Retinal pigment epithelial cell (primary cell): ENCODE measurements at regions not wholly inside any gene's neighbourhood (a gene's known extent, or its start where the extent isn't known, plus 50 kb on each side); places are given as distances from the start of the nearest gene placed in this dataset.

Experiments used
- DNase-seq: peaks from one replicate; pipeline ENCODE4 v3.0.0-alpha.2; 2010; ENCODE audit warnings: low read depth
- H3K4me3 ChIP-seq: 2 replicates; pipeline ENCODE4 v1.5.1; 2011; ENCODE audit warnings: mild to moderate bottlenecking, low read length, control low read depth, moderate library complexity
- CTCF ChIP-seq: conservative IDR thresholded peaks from 2 replicates; pipeline ENCODE4 v1.5.1; 2011; ENCODE audit warnings: low read depth, low read length, control low read depth, inconsistent platforms

- no peak for DNase-seq
- no peak overlapping the region for H3K4me3 ChIP-seq
- no peak for TF ChIP-seq CTCF
These were observed 1353.0 kb upstream of the C9orf72 start for GRCh38 chr9:28926306-28926705.

- TF ChIP-seq CTCF = no peak
- no peak for DNase-seq
- no peak overlapping the region for H3K4me3 ChIP-seq
These were observed 1354.4 kb upstream of the C9orf72 start for GRCh38 chr9:28927691-28928090.

- H3K4me3 ChIP-seq = no peak overlapping the region
- DNase-seq = no peak
- TF ChIP-seq CTCF = no peak
These were observed 1356.2 kb upstream of the C9orf72 start for GRCh38 chr9:28929433-28929832.

- no peak for TF ChIP-seq CTCF
- no peak overlapping the region for H3K4me3 ChIP-seq
- peak; percentile 5 for DNase-seq
These were observed 1357.5 kb upstream of the C9orf72 start for GRCh38 chr9:28930766-28931165.

- TF ChIP-seq CTCF = no peak
These were observed 1360.8 kb upstream of the C9orf72 start for GRCh38 chr9:28934111-28934510.

GRCh38 chr9:28938981-28939380 is 1365.7 kb upstream of the C9orf72 start:
- no peak overlapping the region for H3K4me3 ChIP-seq
- TF ChIP-seq CTCF = no peak
- DNase-seq = no peak

More at GRCh38 chr9:28934111-28934510, 1360.8 kb upstream of the C9orf72 start:
- DNase-seq = no peak
- no peak overlapping the region for H3K4me3 ChIP-seq

- TF ChIP-seq CTCF = no peak
- no peak for DNase-seq
- no peak overlapping the region for H3K4me3 ChIP-seq
These were observed 1368.6 kb upstream of the C9orf72 start for GRCh38 chr9:28941856-28942255.
